Endothelial cell of umbilical vein (primary cell): ENCODE measurements at regions not wholly inside any gene's neighbourhood (a gene's known extent, or its start where the extent isn't known, plus 50 kb on each side); places are given as distances from the start of the nearest gene placed in this dataset.

ENCODE experiments used
- BruUV-seq: library from RNA; stranded (reverse); fragments of 400-500 nt; replicated peaks from 2 replicates; lab custom pipeline; 2021; lab: Mats Ljungman, UMichigan
- CTCF ChIA-PET: fragments of 300-600, 350-600 bp; sonication (Branson Sonifier 250); formaldehyde crosslinking; loops from one replicate; lab custom pipeline; 2021; ENCODE audit warnings: antibody characterized with exemption, inconsistent platforms; lab: Charles Lee
- POLR2A ChIA-PET: fragments of 300-600, 350-600 bp; sonication (Branson Sonifier 250); formaldehyde crosslinking; loops from one replicate; lab custom pipeline; 2021; ENCODE audit warnings: antibody characterized with exemption, inconsistent platforms; lab: Charles Lee
- DNase-seq: peaks from one replicate; pipeline ENCODE4 v3.0.0-alpha.2; 2011; ENCODE audit warnings: low read depth, low spot score
- FAIRE-seq: peaks from 2 replicates; lab custom pipeline; 2011; peaks lifted over from hg19 to GRCh38; lab: Jason Lieb, UNC
- H2AFZ ChIP-seq: 2 replicates; pipeline ENCODE4 v1.6.0; 2012; ENCODE audit warnings: low read depth, low read length, control low read depth, inconsistent platforms
- H3K27ac ChIP-seq: 2 replicates; pipeline ENCODE4 v1.5.1; 2011; ENCODE audit warnings: low read depth, mild to moderate bottlenecking, control low read depth, low read length, moderate library complexity; ENCODE audit not compliant: insufficient read depth
- H3K27me3 ChIP-seq, 2 experiments: 2 replicates each; pipeline versions ENCODE4 v1.6.0 to v1.6.1; 2011; ENCODE audit warnings: low read length in 2 of 2, mixed read lengths in 1 of 2; ENCODE audit not compliant: control insufficient read depth in 2 of 2, insufficient read depth in 2 of 2
- H3K36me3 ChIP-seq, 2 experiments: 2 replicates in 1 of 2; 3 replicates in 1 of 2; pipeline ENCODE4 v1.5.1; 2011; ENCODE audit warnings: low read length in 2 of 2, mild to moderate bottlenecking in 1 of 2, moderate library complexity in 1 of 2; ENCODE audit not compliant: control insufficient read depth in 2 of 2, insufficient read depth in 2 of 2; ENCODE audit errors: extremely low read depth in 1 of 2
- H3K4me1 ChIP-seq: 3 replicates; pipeline ENCODE4 v1.5.1; 2011; ENCODE audit warnings: mild to moderate bottlenecking, low read length; ENCODE audit not compliant: control insufficient read depth, insufficient read depth; ENCODE audit errors: extremely low read depth
- H3K4me2 ChIP-seq: 2 replicates; pipeline ENCODE4 v1.6.1; 2011; ENCODE audit warnings: low read length, control low read depth, mixed read lengths; ENCODE audit not compliant: insufficient read depth
- H3K4me3 ChIP-seq, 3 experiments: fragments of 200-600 bp in 1 of 3; sonication (generic), shearing (Covaris generic) in 1 of 3; replicated peaks in 1 of 3; 2 replicates each; pipeline ENCODE4 v1.5.1; 2011 to 2016; ENCODE audit warnings: control low read depth in 3 of 3, low read length in 3 of 3, mild to moderate bottlenecking in 2 of 3, inconsistent platforms in 1 of 3, low read depth in 1 of 3, moderate library complexity in 1 of 3; ENCODE audit not compliant: insufficient read depth in 1 of 3
- H3K79me2 ChIP-seq: 2 replicates; pipeline ENCODE4 v1.6.0; 2012; ENCODE audit warnings: low read length, inconsistent platforms; ENCODE audit not compliant: control insufficient read depth, insufficient read depth
- H3K9ac ChIP-seq: replicated peaks from 2 replicates; pipeline ENCODE3; 2011; ENCODE audit warnings: low read length, control low read depth; ENCODE audit not compliant: insufficient read depth; ENCODE audit errors: extremely low read depth
- H3K9me1 ChIP-seq: replicated peaks from 3 replicates; pipeline ENCODE4 v1.6.0; 2011; ENCODE audit warnings: mild to moderate bottlenecking, low read length; ENCODE audit not compliant: control insufficient read depth, insufficient read depth; ENCODE audit errors: extremely low read depth
- H3K9me3 ChIP-seq: replicated peaks from 2 replicates; pipeline ENCODE4 v1.5.1; 2012; ENCODE audit warnings: low read length, inconsistent platforms; ENCODE audit not compliant: control insufficient read depth, insufficient read depth
- H4K20me1 ChIP-seq: replicated peaks from 2 replicates; pipeline ENCODE3; 2011; ENCODE audit warnings: mild to moderate bottlenecking, low read length; ENCODE audit not compliant: control insufficient read depth, insufficient read depth; ENCODE audit errors: extremely low read depth
- EZH2 ChIP-seq: IDR thresholded peaks from 2 replicates; pipeline ENCODE4 v1.6.1; 2012; ENCODE audit warnings: borderline replicate concordance, low read depth, mild to moderate bottlenecking, moderate library complexity, low read length, inconsistent platforms; ENCODE audit not compliant: severe bottlenecking
- FOS ChIP-seq: IDR thresholded peaks from 2 replicates; pipeline ENCODE4 v1.6.1; 2011; ENCODE audit warnings: mild to moderate bottlenecking, low read length, moderate library complexity, borderline replicate concordance; ENCODE audit not compliant: insufficient read depth
- GATA2 ChIP-seq: IDR thresholded peaks from 2 replicates; pipeline ENCODE4 v1.7.0; 2011; ENCODE audit warnings: low read depth, mild to moderate bottlenecking, moderate library complexity, mixed read lengths, low read length; ENCODE audit not compliant: insufficient read length, insufficient read depth
- JUN ChIP-seq: IDR thresholded peaks from 2 replicates; pipeline ENCODE4 v1.6.1; 2011; ENCODE audit warnings: borderline replicate concordance, low read depth; ENCODE audit not compliant: insufficient read length, insufficient read depth
- MYC ChIP-seq: IDR thresholded peaks from one replicate; pipeline ENCODE4 v1.6.1; 2011; ENCODE audit warnings: mild to moderate bottlenecking, low read depth, low read length
- POLR2A ChIP-seq: IDR thresholded peaks from 2 replicates; pipeline ENCODE4 v1.6.1; 2012; ENCODE audit warnings: low read depth, mild to moderate bottlenecking, control low read depth, low read length
- POLR2AphosphoS5 ChIP-seq: IDR thresholded peaks from 2 replicates; pipeline ENCODE4 v1.6.1; 2012; ENCODE audit warnings: low read depth, mild to moderate bottlenecking, control low read depth, low read length, moderate library complexity; ENCODE audit not compliant: insufficient read depth
- dilution Hi-C: fragments of 300-500 bp; cut with MboI; formaldehyde crosslinking; loops from one replicate; pipeline ENCODE4 v1.15.0; 2019; ENCODE audit warnings: low sequenced_read_pairs; ENCODE audit not compliant: extremely low pct_ligation_motif_present
- intact Hi-C: fragments of 100-400 bp; cut with micrococcal nuclease; formaldehyde crosslinking; loops from one replicate; pipeline ENCODE4 v1.10.0; 2022
- TF ChIP-seq, protein P1 (sequence below), 2 donors: IDR thresholded peaks; 1 replicate in 1 of 2; 2 replicates in 1 of 2; pipeline ENCODE4 v1.5.1; 2011; ENCODE audit warnings: low read length in 2 of 2, mild to moderate bottlenecking in 2 of 2, moderate library complexity in 2 of 2, control low read depth in 1 of 2, inconsistent platforms in 1 of 2, low read depth in 1 of 2; ENCODE audit not compliant: insufficient read depth in 1 of 2; ENCODE audit errors: extremely low read depth in 1 of 2
- TF ChIP-seq, protein P2 (sequence below): IDR thresholded peaks from 2 replicates; pipeline ENCODE4 v1.6.1; 2011; ENCODE audit not compliant: insufficient read depth, insufficient read length

DNA sequence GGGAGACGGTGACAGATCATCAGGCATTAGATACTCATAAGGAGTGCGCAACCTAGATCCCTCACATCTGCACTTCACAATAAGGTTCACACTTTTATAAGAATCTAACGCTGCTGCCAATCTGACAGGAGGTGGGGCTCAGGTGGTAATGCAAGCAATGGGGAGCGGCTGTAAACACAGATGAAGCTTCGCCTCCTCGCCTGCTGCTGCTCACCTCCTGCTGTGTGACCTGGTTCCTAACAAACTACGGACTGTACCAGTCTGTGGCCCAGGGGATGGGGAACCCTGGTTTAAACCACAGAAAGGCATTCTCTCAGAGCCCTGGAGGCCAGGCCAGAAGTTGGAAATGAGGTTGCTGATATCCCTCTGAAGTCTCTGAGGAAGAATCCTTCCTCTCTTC is 323.6 kb downstream of the DRD1 start:
- CTCF ChIA-PET: no interaction called here
- DNase-seq (no peak), FAIRE-seq (no peak)
- TF ChIP-seq, protein P1, sequence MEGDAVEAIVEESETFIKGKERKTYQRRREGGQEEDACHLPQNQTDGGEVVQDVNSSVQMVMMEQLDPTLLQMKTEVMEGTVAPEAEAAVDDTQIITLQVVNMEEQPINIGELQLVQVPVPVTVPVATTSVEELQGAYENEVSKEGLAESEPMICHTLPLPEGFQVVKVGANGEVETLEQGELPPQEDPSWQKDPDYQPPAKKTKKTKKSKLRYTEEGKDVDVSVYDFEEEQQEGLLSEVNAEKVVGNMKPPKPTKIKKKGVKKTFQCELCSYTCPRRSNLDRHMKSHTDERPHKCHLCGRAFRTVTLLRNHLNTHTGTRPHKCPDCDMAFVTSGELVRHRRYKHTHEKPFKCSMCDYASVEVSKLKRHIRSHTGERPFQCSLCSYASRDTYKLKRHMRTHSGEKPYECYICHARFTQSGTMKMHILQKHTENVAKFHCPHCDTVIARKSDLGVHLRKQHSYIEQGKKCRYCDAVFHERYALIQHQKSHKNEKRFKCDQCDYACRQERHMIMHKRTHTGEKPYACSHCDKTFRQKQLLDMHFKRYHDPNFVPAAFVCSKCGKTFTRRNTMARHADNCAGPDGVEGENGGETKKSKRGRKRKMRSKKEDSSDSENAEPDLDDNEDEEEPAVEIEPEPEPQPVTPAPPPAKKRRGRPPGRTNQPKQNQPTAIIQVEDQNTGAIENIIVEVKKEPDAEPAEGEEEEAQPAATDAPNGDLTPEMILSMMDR (IDR thresholded peaks at IDR 0.05; ENCODE audit: extremely low read depth in 1 of 2, insufficient read depth in 1 of 2, low read depth in 1 of 2, low read length in 2 of 2): no peak
- no peak for TF ChIP-seq POLR2AphosphoS5
- no peak for TF ChIP-seq EZH2
- TF ChIP-seq GATA2: no peak
- TF ChIP-seq, protein P2, sequence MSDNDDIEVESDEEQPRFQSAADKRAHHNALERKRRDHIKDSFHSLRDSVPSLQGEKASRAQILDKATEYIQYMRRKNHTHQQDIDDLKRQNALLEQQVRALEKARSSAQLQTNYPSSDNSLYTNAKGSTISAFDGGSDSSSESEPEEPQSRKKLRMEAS: no peak
- TF ChIP-seq POLR2A: no peak
- no peak for TF ChIP-seq FOS
- no peak for TF ChIP-seq JUN
- TF ChIP-seq MYC: no peak
- no peaks in the 10 kb centered on the region for H4K20me1 ChIP-seq
- H3K4me1 ChIP-seq: no peaks in the 10 kb centered on the region
- H3K9me1 ChIP-seq: no peaks in the 10 kb centered on the region
- H3K9me3 ChIP-seq: peaks cover 4% of the 10 kb centered on the region
- POLR2A ChIA-PET: no interaction called here
- no peak overlapping the region for H3K4me3 ChIP-seq
- H3K9ac ChIP-seq: no peak overlapping the region
- dilution Hi-C loops (no loop called here), intact Hi-C loops (no loop called here)
- no peak overlapping the region for H3K27ac ChIP-seq
- H2AFZ ChIP-seq: no peak overlapping the region
- no peaks in the 10 kb centered on the region for H3K79me2 ChIP-seq
- H3K36me3 ChIP-seq: no peaks in the 10 kb centered on the region
- BruUV-seq: no TSS peak
- H3K4me2 ChIP-seq: no peak overlapping the region
- H3K27me3 ChIP-seq: no peaks in the 10 kb centered on the region
